Osteocyte (in vitro differentiated cells): ENCODE measurements at regions not wholly inside any gene's neighbourhood (a gene's known extent, or its start where the extent isn't known, plus 50 kb on each side); places are given as distances from the start of the nearest gene placed in this dataset.

Experiments used
- DNase-seq: peaks from one replicate; pipeline ENCODE4 v3.0.0; 2021; ENCODE audit warnings: mixed read lengths; ENCODE audit not compliant: unreplicated experiment; ENCODE audit errors: extremely low spot score
- H3K27ac Mint-ChIP-seq: one replicate; pipeline ENCODE4 v1.8.0; 2021; ENCODE audit warnings: mild to moderate bottlenecking, mixed read lengths; ENCODE audit not compliant: unreplicated experiment
- H3K27me3 Mint-ChIP-seq: one replicate; pipeline ENCODE4 v1.8.0; 2021; ENCODE audit warnings: mixed read lengths; ENCODE audit not compliant: unreplicated experiment
- H3K36me3 Mint-ChIP-seq: one replicate; pipeline ENCODE4 v1.8.0; 2021; ENCODE audit warnings: mixed read lengths; ENCODE audit not compliant: unreplicated experiment
- H3K4me1 Mint-ChIP-seq: one replicate; pipeline ENCODE4 v1.8.0; 2021; ENCODE audit warnings: mixed read lengths; ENCODE audit not compliant: unreplicated experiment
- H3K4me3 Mint-ChIP-seq: one replicate; pipeline ENCODE4 v1.8.0; 2021; ENCODE audit warnings: mild to moderate bottlenecking, moderate library complexity, mixed read lengths; ENCODE audit not compliant: unreplicated experiment
- H3K9me3 Mint-ChIP-seq: one replicate; pipeline ENCODE4 v1.8.0; 2021; ENCODE audit warnings: mixed read lengths; ENCODE audit not compliant: unreplicated experiment
- CTCF ChIP-seq: fragments of 200-600 bp; sonication (generic); IDR thresholded peaks from 2 replicates; pipeline ENCODE4 v1.5.0; 2021; ENCODE audit warnings: antibody characterized with exemption, mild to moderate bottlenecking, moderate library complexity

GRCh38 chr15:95169541-95170459 is 938.4 kb downstream of the MCTP2 start:
- H3K27me3 Mint-ChIP-seq: no peaks in the 10 kb centered on the region
- no peak overlapping the region for H3K4me3 Mint-ChIP-seq
- no peaks in the 10 kb centered on the region for H3K9me3 Mint-ChIP-seq
- DNase-seq: no peak
- no peaks in the 10 kb centered on the region for H3K36me3 Mint-ChIP-seq
- no peak overlapping the region for H3K27ac Mint-ChIP-seq
- TF ChIP-seq CTCF: no peak
- peaks cover 12% of the 10 kb centered on the region for H3K4me1 Mint-ChIP-seq

- Mint-ChIP-seq H3K36me3 (no peaks in the 10 kb centered on the region), H3K4me1 (peaks cover 14% of the 10 kb centered on the region), H3K27me3 (no peaks in the 10 kb centered on the region), H3K27ac (no peak overlapping the region), H3K4me3 (no peak overlapping the region), H3K9me3 (no peaks in the 10 kb centered on the region)
- TF ChIP-seq CTCF: no peak
- no peak for DNase-seq
These were observed 939.4 kb downstream of the MCTP2 start for GRCh38 chr15:95170561-95171380.

GRCh38 chr15:95171564-95171963 is 940.2 kb downstream of the MCTP2 start:
- Mint-ChIP-seq H3K27ac (no peak overlapping the region), H3K9me3 (no peaks in the 10 kb centered on the region), H3K36me3 (no peaks in the 10 kb centered on the region), H3K27me3 (no peaks in the 10 kb centered on the region), H3K4me1 (peaks cover 14% of the 10 kb centered on the region), H3K4me3 (no peak overlapping the region)
- DNase-seq: no peak
- TF ChIP-seq CTCF: no peak

- no peak overlapping the region for H3K27ac Mint-ChIP-seq
- no peak overlapping the region for H3K4me3 Mint-ChIP-seq
- H3K4me1 Mint-ChIP-seq: peaks cover 14% of the 10 kb centered on the region
- peaks cover 2% of the 10 kb centered on the region for H3K36me3 Mint-ChIP-seq
- TF ChIP-seq CTCF: no peak
- no peaks in the 10 kb centered on the region for H3K9me3 Mint-ChIP-seq
- DNase-seq: no peak
- no peaks in the 10 kb centered on the region for H3K27me3 Mint-ChIP-seq
These were observed 943.2 kb downstream of the MCTP2 start for GRCh38 chr15:95174301-95175259.
